GM10266 (cell line): ENCODE measurements at regions not wholly inside any gene's neighbourhood (a gene's known extent, or its start where the extent isn't known, plus 50 kb on each side); places are given as distances from the start of the nearest gene placed in this dataset.
"Not testable (repeated sequence)": the region's sequence is repeated elsewhere in the genome, so short reads cannot be mapped to it uniquely, and the experiment has no call there.

Experiments used
- DNase-seq: peaks from one replicate; pipeline ENCODE4 v3.0.0; 2012; ENCODE audit errors: extremely low spot score
- TF ChIP-seq, protein P1 (sequence below): IDR thresholded peaks from 2 replicates; pipeline ENCODE4 v1.5.1; 2012; ENCODE audit warnings: mild to moderate bottlenecking, low read depth; ENCODE audit not compliant: control insufficient read depth, insufficient read depth; ENCODE audit errors: missing control alignments

DNA sequence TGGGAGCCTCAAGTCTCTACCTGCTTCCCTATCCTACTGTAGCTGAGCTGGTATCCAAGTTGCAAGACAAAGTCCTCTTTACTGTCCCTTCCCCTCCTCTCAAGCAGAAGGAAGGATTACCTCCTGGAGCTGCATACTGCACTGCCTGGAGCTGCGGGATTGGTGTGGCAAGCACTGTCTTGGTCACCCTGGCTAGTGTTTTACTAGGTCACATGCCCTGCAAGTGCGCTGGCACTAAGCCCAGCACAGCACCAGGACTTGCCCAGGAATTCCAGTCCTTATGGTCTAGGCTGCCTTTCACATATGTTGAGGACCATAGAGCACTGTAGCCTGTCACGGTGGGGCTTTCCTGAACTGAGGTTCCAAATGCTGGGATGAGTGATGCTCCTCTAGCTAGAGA is 227.3 kb upstream of the ZC4H2 start:
- no peak for DNase-seq
- TF ChIP-seq, protein P1, sequence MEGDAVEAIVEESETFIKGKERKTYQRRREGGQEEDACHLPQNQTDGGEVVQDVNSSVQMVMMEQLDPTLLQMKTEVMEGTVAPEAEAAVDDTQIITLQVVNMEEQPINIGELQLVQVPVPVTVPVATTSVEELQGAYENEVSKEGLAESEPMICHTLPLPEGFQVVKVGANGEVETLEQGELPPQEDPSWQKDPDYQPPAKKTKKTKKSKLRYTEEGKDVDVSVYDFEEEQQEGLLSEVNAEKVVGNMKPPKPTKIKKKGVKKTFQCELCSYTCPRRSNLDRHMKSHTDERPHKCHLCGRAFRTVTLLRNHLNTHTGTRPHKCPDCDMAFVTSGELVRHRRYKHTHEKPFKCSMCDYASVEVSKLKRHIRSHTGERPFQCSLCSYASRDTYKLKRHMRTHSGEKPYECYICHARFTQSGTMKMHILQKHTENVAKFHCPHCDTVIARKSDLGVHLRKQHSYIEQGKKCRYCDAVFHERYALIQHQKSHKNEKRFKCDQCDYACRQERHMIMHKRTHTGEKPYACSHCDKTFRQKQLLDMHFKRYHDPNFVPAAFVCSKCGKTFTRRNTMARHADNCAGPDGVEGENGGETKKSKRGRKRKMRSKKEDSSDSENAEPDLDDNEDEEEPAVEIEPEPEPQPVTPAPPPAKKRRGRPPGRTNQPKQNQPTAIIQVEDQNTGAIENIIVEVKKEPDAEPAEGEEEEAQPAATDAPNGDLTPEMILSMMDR, result no peak

DNA sequence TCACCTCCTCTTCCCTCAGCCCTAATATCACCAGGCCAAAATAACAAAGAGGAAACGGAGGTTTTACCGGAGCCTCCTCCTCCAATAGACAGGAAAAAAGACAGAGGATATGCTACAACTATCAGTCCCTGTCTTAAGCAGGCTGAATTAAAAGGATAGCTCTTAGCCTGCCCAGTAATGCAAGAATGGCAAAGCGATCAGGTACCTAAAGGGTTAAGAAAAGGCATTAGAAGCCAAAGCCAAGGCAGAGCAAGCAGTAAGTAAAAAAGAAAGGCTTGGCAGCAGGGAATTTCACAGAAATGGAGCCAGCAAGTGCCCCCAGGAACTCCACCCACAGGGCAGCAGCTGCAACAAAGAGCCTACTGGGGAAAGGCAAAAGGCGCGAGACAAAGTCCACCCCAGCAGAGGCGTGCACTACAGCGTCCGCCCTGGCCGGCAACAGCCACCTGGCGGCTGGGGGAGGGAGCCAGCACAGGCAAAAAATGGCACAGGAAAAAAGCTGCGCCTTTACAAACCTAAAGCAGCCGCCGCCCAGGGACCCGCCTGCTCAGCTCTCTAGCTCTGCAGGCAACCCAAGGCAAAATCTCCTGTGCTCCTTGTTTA is 220.6 kb upstream of the ZC4H2 start:
- DNase-seq, result no peak

DNA sequence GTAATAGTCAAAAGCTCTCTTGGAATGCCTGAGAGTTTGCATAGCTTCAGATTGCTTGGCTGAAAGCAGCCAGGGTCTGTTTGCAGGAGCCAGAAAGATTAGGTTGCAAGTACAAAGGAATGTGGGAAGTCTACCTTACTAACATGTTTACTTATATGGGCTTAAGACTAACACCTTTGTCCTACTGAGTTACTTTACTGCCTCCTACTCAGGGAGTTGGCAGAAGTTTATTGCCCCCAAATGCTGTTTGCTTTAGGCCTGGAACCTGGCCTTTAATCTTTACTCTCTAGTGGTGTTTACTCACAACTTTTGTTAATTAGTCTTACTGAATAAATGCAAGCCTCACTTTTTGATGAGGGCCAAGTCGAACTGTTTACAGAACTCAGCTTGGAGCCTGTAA is 219.4 kb upstream of the ZC4H2 start:
- TF ChIP-seq, protein P1, result no peak
- DNase-seq, result no peak

More for the DNA sequence above, 220.6 kb upstream of the ZC4H2 start:
- TF ChIP-seq, protein P1, result no peak

DNA sequence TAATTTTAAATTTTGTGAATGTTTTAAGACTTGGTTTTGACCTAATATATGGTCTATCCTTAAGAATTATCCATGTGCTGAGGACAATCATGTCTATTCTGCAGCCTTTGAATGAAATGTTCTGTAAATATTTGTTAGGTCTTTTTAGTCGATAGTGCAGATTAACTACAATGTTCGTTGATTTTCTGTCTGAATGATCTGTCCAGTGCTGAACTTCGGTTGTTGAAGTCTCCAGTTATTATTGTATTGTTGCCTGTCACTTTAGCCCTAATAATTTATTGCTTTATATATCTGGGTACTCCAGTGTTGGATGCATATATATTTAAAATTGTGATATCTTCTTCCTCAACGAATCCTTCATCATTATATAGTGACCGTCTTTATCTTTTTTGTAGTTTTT is 218.3 kb upstream of the ZC4H2 start:
- TF ChIP-seq, protein P1, result no peak
- no peak for DNase-seq

DNA sequence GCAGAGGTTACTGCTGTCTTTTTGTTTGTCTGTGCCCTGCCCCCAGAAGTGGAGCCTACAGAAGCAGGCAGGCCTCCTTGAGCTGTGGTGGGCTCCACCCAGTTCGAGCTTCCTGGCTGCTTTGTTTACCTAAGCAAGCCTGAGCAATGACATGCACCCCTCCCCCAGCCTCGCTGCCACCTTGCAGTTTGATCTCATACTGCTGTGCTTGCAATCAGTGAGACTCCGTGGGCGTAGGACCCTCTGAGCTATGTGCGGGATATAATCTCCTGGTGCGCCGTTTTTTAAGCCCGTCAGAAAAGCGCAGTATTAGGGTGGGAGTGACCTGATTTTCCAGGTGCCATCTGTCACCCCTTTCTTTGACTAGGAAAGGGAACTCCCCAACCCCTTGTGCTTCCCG is 187.1 kb upstream of the ZC4H2 start:
- not testable (repeated sequence) for DNase-seq

DNA sequence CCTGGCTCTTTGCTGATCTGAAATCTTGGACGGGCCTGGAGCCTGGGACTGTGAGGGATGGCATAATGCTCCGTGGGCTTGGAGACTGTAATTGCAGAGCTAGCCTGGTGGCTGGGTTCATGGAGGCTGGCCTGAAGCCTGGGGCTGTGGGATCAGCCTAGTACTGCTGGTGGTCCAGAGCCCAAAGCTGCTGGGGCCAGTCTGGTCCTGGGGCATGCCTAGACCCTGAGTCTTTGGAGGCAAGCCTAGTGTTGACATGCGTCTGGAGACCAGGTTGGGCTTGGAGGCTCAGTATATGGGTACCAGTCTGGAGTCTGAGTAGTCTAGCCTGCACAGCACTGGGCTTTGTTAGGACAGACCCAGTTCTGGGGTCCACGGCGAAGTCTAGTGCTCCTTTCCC is 172.0 kb upstream of the ZC4H2 start:
- no peak for DNase-seq
- TF ChIP-seq, protein P1, result no peak

DNA sequence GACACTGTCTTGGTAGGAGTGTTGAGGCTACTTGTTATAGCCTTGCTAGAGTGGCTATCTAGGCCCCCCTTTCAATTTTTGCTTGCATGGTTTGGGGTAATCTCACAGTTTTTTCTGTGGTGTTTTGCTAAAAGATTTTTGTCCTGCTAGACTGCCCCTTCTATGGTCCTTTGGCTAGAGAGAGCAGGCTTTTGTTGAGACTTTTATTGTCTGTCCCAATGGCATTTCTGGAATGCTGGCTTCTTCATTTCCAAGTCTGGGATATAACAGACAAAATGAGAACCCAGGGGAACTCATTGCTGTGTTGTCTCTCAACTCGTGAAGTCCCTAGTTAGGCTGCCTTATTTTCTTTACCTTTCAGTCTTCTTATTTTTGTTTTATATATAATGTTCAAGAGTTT is 160.2 kb upstream of the ZC4H2 start:
- no peak for DNase-seq
- TF ChIP-seq, protein P1, result no peak

DNA sequence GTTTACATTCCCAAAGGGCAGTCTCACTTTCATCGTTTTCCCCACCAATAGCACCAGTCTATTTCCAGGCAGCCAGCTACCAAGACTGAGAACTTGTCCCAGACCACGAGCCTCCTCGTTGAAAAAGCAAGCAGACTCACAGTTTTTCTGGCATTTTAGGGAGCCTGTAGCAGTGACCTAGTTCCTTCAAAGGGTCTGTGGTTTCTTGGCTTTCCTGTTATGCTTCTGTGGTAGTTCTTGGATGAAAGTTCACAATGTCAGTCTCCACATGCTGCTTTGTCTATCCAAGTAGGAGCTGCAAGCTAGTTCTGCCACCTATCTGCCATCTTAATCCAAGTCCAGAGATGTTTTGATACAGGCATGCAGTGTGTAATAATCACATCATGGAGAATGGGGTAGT is 151.6 kb upstream of the ZC4H2 start:
- no peak for DNase-seq
- TF ChIP-seq, protein P1, result no peak
